H9 (cell line): ENCODE measurements at regions not wholly inside any gene's neighbourhood (a gene's known extent, or its start where the extent isn't known, plus 50 kb on each side); places are given as distances from the start of the nearest gene placed in this dataset.

Source experiments
- DNase-seq: peaks from one replicate; pipeline ENCODE4 v3.0.0-alpha.2; 2017
- H2AFZ ChIP-seq: one replicate; pipeline ENCODE4 v1.6.1; 2013; ENCODE audit warnings: mild to moderate bottlenecking, low read length, control low read depth, moderate library complexity
- H2AK5ac ChIP-seq: 2 replicates; pipeline ENCODE4 v1.6.1; 2013; ENCODE audit warnings: low read length, control low read depth, mixed read lengths; ENCODE audit not compliant: insufficient read length
- H2BK120ac ChIP-seq: one replicate; pipeline ENCODE4 v1.6.1; 2013; ENCODE audit warnings: low read depth, mild to moderate bottlenecking, low read length, control low read depth, inconsistent platforms; ENCODE audit not compliant: poor library complexity, severe bottlenecking
- H2BK12ac ChIP-seq: 2 replicates; pipeline ENCODE4 v1.6.1; 2013; ENCODE audit warnings: low read length, control low read depth, mixed read lengths, low read depth; ENCODE audit not compliant: insufficient read length
- H2BK15ac ChIP-seq: 2 replicates; pipeline ENCODE4 v1.6.1; 2013; ENCODE audit warnings: low read depth, low read length, control low read depth
- H2BK20ac ChIP-seq: one replicate; pipeline ENCODE4 v1.6.1; 2013; ENCODE audit warnings: low read depth, mild to moderate bottlenecking, low read length, control low read depth, inconsistent platforms; ENCODE audit not compliant: poor library complexity, severe bottlenecking
- H2BK5ac ChIP-seq: 2 replicates; pipeline ENCODE4 v1.6.1; 2013; ENCODE audit warnings: low read length, control low read depth, mixed read lengths; ENCODE audit not compliant: insufficient read length
- H3K14ac ChIP-seq: 2 replicates; pipeline ENCODE4 v1.6.1; 2013; ENCODE audit warnings: low read length, control low read depth; ENCODE audit not compliant: insufficient read depth
- H3K18ac ChIP-seq: 2 replicates; pipeline ENCODE4 v1.6.1; 2013; ENCODE audit warnings: low read depth, mild to moderate bottlenecking, mixed read lengths, low read length, control low read depth; ENCODE audit not compliant: insufficient read length
- H3K23ac ChIP-seq: 2 replicates; pipeline ENCODE4 v1.6.1; 2013; ENCODE audit warnings: low read length, control low read depth, mixed read lengths, low read depth; ENCODE audit not compliant: insufficient read length
- H3K23me2 ChIP-seq: 2 replicates; pipeline ENCODE4 v1.6.1; 2013; ENCODE audit warnings: low read depth, mild to moderate bottlenecking, mixed read lengths, low read length, control low read depth; ENCODE audit not compliant: insufficient read length, poor library complexity, severe bottlenecking
- H3K27ac ChIP-seq: 2 replicates; pipeline ENCODE4 v1.5.1; 2013; ENCODE audit warnings: low read length, control low read depth, mixed read lengths, low read depth; ENCODE audit not compliant: insufficient read length
- H3K27me3 ChIP-seq: 2 replicates; pipeline ENCODE4 v1.6.1; 2013; ENCODE audit warnings: low read length, control low read depth, inconsistent platforms; ENCODE audit not compliant: insufficient read depth
- H3K4ac ChIP-seq: 2 replicates; pipeline ENCODE4 v1.6.1; 2013; ENCODE audit warnings: low read depth, mild to moderate bottlenecking, control low read depth, inconsistent platforms, low read length, moderate library complexity
- H3K4me1 ChIP-seq: 2 replicates; pipeline ENCODE4 v1.6.1; 2013; ENCODE audit warnings: low read length, control low read depth, inconsistent platforms; ENCODE audit not compliant: insufficient read depth
- H3K4me2 ChIP-seq: 2 replicates; pipeline ENCODE4 v1.6.1; 2013; ENCODE audit warnings: low read length, control low read depth, mixed read lengths; ENCODE audit not compliant: insufficient read length, insufficient read depth
- H3K56ac ChIP-seq: 2 replicates; pipeline ENCODE4 v1.6.1; 2013; ENCODE audit warnings: low read depth, mild to moderate bottlenecking, mixed read lengths, low read length, control low read depth; ENCODE audit not compliant: insufficient read length
- H3K79me1 ChIP-seq: 2 replicates; pipeline ENCODE4 v1.6.1; 2013; ENCODE audit warnings: low read depth, mild to moderate bottlenecking, moderate library complexity, low read length, control low read depth, inconsistent platforms; ENCODE audit not compliant: insufficient read depth, poor library complexity, severe bottlenecking
- H3K79me2 ChIP-seq: 2 replicates; pipeline ENCODE4 v1.6.1; 2013; ENCODE audit warnings: low read length, control low read depth, inconsistent platforms; ENCODE audit not compliant: insufficient read depth
- H3K9ac ChIP-seq: 2 replicates; pipeline ENCODE4 v1.6.1; 2013; ENCODE audit warnings: low read length, control low read depth, mixed read lengths; ENCODE audit not compliant: insufficient read length; ENCODE audit errors: extremely low read depth
- H3K9me3 ChIP-seq: one replicate; pipeline ENCODE4 v1.6.1; 2013; ENCODE audit warnings: low read depth, low read length, inconsistent platforms; ENCODE audit not compliant: control insufficient read depth
- H3T11ph ChIP-seq: one replicate; pipeline ENCODE4 v1.6.1; 2013; ENCODE audit warnings: mild to moderate bottlenecking, low read length, control low read depth, inconsistent platforms
- H4K20me1 ChIP-seq: one replicate; pipeline ENCODE4 v1.6.1; 2013; ENCODE audit not compliant: control insufficient read depth, insufficient read length, insufficient read depth
- H4K5ac ChIP-seq: 2 replicates; pipeline ENCODE4 v1.6.1; 2013; ENCODE audit warnings: low read depth, mild to moderate bottlenecking, mixed read lengths, low read length, control low read depth; ENCODE audit not compliant: insufficient read length
- H4K8ac ChIP-seq: replicated peaks from 2 replicates; pipeline ENCODE4 v1.6.1; 2013; ENCODE audit warnings: low read length, control low read depth, mixed read lengths, low read depth; ENCODE audit not compliant: insufficient read length
- H4K91ac ChIP-seq: 2 replicates; pipeline ENCODE4 v1.6.1; 2013; ENCODE audit warnings: low read depth, mild to moderate bottlenecking, moderate library complexity, mixed read lengths, low read length, control low read depth; ENCODE audit not compliant: insufficient read length
- H3K27ac Mint-ChIP-seq, 3 experiments: 2 replicates in 2 of 3; 3 replicates in 1 of 3; pipeline ENCODE4 v1.8.0; 2020 to 2021; ENCODE audit warnings: mixed read lengths in 3 of 3, mild to moderate bottlenecking in 1 of 3, moderate library complexity in 1 of 3
- H3K27me3 Mint-ChIP-seq: 2 replicates; pipeline ENCODE4 v1.8.0; 2021; ENCODE audit warnings: low read depth, mild to moderate bottlenecking, moderate library complexity, mixed read lengths
- H3K36me3 Mint-ChIP-seq, 3 experiments: 2 replicates in 2 of 3; 3 replicates in 1 of 3; pipeline ENCODE4 v1.8.0; 2020 to 2021; ENCODE audit warnings: low read depth in 3 of 3, mixed read lengths in 3 of 3; ENCODE audit not compliant: insufficient read depth in 1 of 3
- H3K4me1 Mint-ChIP-seq, 2 experiments: 2 replicates each; pipeline ENCODE4 v1.8.0; 2020; ENCODE audit warnings: mixed read lengths in 2 of 2
- H3K4me3 Mint-ChIP-seq, 2 experiments: 2 replicates in 1 of 2; 3 replicates in 1 of 2; pipeline ENCODE4 v1.8.0; 2020 to 2021; ENCODE audit warnings: mild to moderate bottlenecking in 2 of 2, mixed read lengths in 2 of 2, moderate library complexity in 1 of 2
- H3K9me3 Mint-ChIP-seq, 2 experiments: 2 replicates in 1 of 2; 3 replicates in 1 of 2; pipeline ENCODE4 v1.8.0; 2020; ENCODE audit warnings: mild to moderate bottlenecking in 2 of 2, mixed read lengths in 2 of 2, moderate library complexity in 1 of 2
- CTCF ChIP-seq: fragments of 200-600 bp; sonication (generic); conservative IDR thresholded peaks from 3 replicates; pipeline ENCODE4 v1.8.0; 2021; ENCODE audit warnings: antibody characterized with exemption, mild to moderate bottlenecking
- WGBS: extraction: QIAGEN DNeasy Blood & Tissue Kit; methylation state at CpG from one replicate; pipeline ENCODE4 v1.1.7; 2013; ENCODE audit warnings: missing lambda C conversion rate, low lambda C conversion rate, mixed read lengths; ENCODE audit not compliant: insufficient read length; ENCODE audit errors: extremely low coverage; 5-methylcytosine and 5-hydroxymethylcytosine counted together

- no peak overlapping the region for H3K27ac Mint-ChIP-seq
- H3K27me3 Mint-ChIP-seq: no peaks in the 10 kb centered on the region; the same call in 1 of the 2 replicates
- no peak overlapping the region for H4K91ac ChIP-seq
- no peak overlapping the region for H3K18ac ChIP-seq
- H3K79me2 ChIP-seq: no peaks in the 10 kb centered on the region
- no peak overlapping the region for H3T11ph ChIP-seq
- no peak overlapping the region for H3K4me3 Mint-ChIP-seq
- TF ChIP-seq CTCF: no peak
- no peaks in the 10 kb centered on the region for H3K23me2 ChIP-seq
- no peaks in the 10 kb centered on the region for H3K4me1 ChIP-seq
- H2BK5ac ChIP-seq: no peak overlapping the region
- DNase-seq: no peak
- peaks cover 6 to 79% of the 10 kb centered on the region in 2 experiments; a peak in 4 of 5 replicates for H3K9me3 Mint-ChIP-seq
- no peak overlapping the region for H4K8ac ChIP-seq
- H3K27me3 ChIP-seq: no peaks in the 10 kb centered on the region
- no peak overlapping the region for H2BK120ac ChIP-seq
- no peak overlapping the region for H3K9ac ChIP-seq
- H3K4ac ChIP-seq: no peak overlapping the region
- no peak overlapping the region for H3K23ac ChIP-seq
- H2AK5ac ChIP-seq: no peak overlapping the region
- peaks cover 4% of the 10 kb centered on the region for H3K9me3 ChIP-seq
- H2BK12ac ChIP-seq: no peak overlapping the region
- no peak overlapping the region for H3K14ac ChIP-seq
- H3K56ac ChIP-seq: no peak overlapping the region
- H2BK15ac ChIP-seq: no peak overlapping the region
- no peaks in the 10 kb centered on the region for H4K20me1 ChIP-seq
- no CpG with 5 or more reads among the region's 2 CpGs for WGBS
- no peak overlapping the region for H3K27ac ChIP-seq
- H4K5ac ChIP-seq: no peak overlapping the region
- no peak overlapping the region for H2BK20ac ChIP-seq
- H3K36me3 Mint-ChIP-seq: peaks cover 0 to 16% (median 0%) of the 10 kb centered on the region in 3 experiments; a peak in 2 of 7 replicates
- H2AFZ ChIP-seq: no peak overlapping the region
- H3K4me2 ChIP-seq: no peak overlapping the region
- no peaks in the 10 kb centered on the region for H3K79me1 ChIP-seq
- H3K4me1 Mint-ChIP-seq: no peaks in the 10 kb centered on the region
These were observed 365.0 kb downstream of the DMRT2 start for GRCh38 chr9:1415146-1415545.
